ENCODE measurements at regions not wholly inside any gene's neighbourhood (a gene's known extent, or its start where the extent isn't known, plus 50 kb on each side); places are given as distances from the start of the nearest gene placed in this dataset.

DNA sequence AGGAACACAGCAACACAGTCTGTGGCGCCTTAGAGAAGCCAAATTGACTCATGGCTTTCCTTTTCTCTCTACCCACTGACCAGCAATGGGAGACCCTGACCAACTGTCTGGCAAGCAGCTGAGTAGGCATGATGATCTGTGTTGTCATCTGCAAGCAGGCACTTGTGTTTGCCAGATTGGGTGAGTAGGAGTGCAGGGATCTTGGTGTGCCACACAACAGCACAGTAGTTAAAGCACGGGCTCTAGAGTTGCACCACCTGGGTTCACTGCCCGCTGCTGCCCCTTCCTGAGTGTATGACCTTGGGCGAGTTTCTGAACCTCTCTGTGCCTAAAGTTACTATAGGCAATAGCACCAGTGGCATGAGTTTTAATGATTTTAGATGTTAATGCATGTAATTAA is 95.7 kb upstream of the CD53 start:
- TF ChIP-seq, protein P1, sequence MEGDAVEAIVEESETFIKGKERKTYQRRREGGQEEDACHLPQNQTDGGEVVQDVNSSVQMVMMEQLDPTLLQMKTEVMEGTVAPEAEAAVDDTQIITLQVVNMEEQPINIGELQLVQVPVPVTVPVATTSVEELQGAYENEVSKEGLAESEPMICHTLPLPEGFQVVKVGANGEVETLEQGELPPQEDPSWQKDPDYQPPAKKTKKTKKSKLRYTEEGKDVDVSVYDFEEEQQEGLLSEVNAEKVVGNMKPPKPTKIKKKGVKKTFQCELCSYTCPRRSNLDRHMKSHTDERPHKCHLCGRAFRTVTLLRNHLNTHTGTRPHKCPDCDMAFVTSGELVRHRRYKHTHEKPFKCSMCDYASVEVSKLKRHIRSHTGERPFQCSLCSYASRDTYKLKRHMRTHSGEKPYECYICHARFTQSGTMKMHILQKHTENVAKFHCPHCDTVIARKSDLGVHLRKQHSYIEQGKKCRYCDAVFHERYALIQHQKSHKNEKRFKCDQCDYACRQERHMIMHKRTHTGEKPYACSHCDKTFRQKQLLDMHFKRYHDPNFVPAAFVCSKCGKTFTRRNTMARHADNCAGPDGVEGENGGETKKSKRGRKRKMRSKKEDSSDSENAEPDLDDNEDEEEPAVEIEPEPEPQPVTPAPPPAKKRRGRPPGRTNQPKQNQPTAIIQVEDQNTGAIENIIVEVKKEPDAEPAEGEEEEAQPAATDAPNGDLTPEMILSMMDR (IDR thresholded peaks at IDR 0.05; ENCODE audit: low read depth, low read length) = no peak
- DNase-seq (ENCODE audit: extremely low read depth, low read depth) = no peak

DNA sequence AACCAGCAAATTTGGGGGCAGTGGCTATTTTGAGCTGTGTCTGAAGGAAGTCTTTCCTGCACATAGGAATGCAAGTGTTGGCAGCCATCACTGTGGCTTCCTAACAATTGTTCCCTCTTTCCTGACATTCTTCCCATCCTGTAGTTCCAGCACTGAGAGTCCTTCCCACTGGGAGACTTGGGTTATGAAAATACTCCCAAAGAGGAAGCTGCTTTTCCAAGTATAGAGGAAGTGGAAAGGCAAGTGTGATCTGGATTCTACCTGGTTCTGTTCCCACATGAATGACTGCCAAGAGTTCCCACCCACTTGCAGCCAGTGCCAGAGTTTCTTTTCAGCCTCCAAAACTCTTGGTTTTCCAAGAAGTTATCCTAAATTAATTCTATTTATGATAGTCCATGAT is 98.5 kb upstream of the CD53 start:
- TF ChIP-seq, protein P1 (IDR thresholded peaks at IDR 0.05; ENCODE audit: low read depth, low read length) = no peak
- DNase-seq (ENCODE audit: extremely low read depth, low read depth) = no peak

DNA sequence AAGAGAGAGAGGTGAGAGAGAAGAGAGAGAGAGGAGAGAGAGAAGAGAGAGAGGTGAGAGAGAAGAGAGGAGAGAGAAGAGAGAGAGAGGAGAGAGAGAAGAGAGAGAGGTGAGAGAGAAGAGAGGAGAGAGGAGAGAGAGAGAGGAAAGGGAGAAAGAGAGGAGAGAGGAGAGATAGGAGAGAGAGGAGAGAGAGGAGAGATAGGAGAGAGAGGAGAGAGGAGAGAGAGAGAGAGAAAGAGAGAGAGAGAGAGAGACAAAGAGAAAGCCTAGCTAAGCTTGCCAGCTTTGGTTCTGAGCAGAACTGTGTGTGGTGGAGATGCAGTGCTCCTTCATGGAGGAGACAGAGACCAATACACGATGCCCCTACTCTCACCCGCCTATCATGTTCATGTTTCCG is 99.1 kb upstream of the KCNA3 start:
- DNase-seq (ENCODE audit: extremely low read depth, low read depth) = no peak
- TF ChIP-seq, protein P1 (IDR thresholded peaks at IDR 0.05; ENCODE audit: low read depth, low read length) = no peak

DNA sequence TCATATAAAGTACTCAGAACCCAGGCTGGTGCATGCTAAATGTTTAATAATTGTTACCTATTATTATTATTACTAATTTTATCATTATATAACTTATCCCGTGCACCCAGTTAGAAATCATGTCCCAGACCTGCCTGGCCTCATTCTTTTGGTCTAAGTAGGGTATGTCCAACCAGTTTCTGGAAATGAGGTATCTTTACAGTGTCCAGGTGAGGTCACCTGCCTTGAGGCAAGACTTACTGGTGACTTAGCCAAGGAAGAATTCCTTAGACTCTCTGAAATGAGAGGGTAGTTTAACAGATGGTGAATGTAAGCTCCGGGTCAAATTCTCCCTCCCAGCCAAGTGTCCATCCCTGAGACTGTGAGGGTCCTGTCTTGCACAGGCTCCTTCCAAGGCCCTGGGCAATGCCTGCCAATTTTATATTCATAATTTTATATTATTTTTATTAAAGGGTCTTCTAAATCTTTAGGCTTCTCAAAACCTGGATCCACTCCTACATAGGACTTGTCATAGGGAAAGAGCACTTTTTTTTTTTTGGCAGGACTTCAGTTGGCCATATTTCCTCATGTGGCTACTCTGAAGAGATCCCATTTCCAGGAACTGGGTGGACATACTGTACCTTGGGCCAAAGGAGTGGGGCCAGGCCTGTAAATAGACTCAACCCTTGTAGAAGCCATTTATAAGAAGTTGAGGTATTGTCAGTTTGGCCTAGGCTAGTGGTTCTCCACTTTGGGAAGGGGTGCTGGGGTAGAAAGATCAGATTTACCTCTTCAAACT is 96.7 kb upstream of the KCNA3 start:
- no peak for DNase-seq (ENCODE audit: extremely low read depth, low read depth)
- TF ChIP-seq, protein P1 (IDR thresholded peaks at IDR 0.05; ENCODE audit: low read depth, low read length) = no peak

DNA sequence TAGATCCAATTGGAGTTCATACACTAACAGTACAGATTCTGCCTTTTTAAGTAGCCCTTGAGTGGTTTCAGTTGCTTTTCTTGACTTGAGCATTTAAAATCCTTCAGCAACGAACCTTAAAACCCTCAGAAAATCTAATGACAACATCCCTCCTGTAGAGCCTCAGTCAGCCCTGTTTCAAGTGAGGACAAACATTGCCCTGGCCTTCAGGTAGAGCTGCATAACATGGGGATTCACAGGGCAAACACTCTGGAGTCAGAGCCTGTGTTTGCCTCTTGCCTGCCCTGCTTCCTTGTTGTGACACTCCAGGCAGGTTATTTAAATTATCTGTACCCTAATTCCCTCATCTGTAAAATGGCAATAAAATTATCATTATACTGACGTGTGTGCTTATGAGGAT is 96.1 kb upstream of the KCNA3 start:
- no peak for DNase-seq (ENCODE audit: extremely low read depth, low read depth)
- TF ChIP-seq, protein P1 (IDR thresholded peaks at IDR 0.05; ENCODE audit: low read depth, low read length) = no peak

DNA sequence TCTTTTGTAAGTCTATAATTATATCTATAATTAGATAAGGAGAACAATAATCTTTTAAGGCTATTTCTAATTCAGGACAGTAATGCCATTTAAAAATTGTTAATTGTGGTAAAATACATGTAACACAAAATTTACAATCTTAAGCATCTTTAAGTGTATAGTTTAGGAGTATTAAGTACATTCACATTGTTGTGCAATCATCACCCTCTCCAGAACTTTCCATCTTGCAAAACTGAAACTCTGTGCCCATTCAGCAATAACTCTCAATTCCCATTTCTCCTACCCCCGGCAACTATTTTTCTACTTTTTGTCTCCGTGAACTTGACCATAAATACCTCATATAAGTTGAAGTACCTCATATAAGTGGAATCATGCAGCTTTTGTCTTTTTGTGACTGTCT is 93.9 kb upstream of the KCNA3 start:
- DNase-seq (ENCODE audit: extremely low read depth, low read depth) = no peak
- TF ChIP-seq, protein P1 (IDR thresholded peaks at IDR 0.05; ENCODE audit: low read depth, low read length) = no peak

DNA sequence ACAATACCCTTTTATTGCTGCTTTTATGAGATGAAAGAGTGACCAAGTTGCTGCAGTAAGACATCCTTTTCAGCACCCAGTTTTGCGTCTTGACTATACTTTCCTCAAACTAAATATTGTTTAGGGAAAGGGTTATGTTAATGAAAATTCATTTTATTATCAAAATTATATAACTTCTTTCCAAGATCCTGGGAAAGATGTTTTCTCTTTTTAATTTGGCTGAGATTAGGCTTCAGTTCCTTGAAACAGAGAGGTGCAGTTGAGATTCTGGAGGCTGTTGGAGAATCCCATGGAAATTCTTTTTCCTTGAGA is 91.6 kb upstream of the KCNA3 start:
- TF ChIP-seq, protein P1 (IDR thresholded peaks at IDR 0.05; ENCODE audit: low read depth, low read length) = no peak

More for the DNA sequence above, 91.6 kb upstream of the KCNA3 start:
- DNase-seq (ENCODE audit: extremely low read depth, low read depth) = no peak
